Activated T-helper 2 cell treated with anti-CD3 and anti-CD28 coated beads, Interferon-gamma antibody, Interleukin-2, Interleukin-4, amounts not matched to agents 10 μg/mL and 5 μg/mL and 100 μg/mL, durations not matched to agents 14 hours and 24 hours and 36 hours (primary cell): ENCODE measurements at regions not wholly inside any gene's neighbourhood (a gene's known extent, or its start where the extent isn't known, plus 50 kb on each side); places are given as distances from the start of the nearest gene placed in this dataset.

Experiments
- DNase-seq: peaks from one replicate; pipeline ENCODE4 v3.0.0; 2021; ENCODE audit warnings: low spot score
- H3K27ac Mint-ChIP-seq: one replicate; pipeline ENCODE4 v1.8.0; 2021; ENCODE audit warnings: mixed read lengths
- H3K27me3 Mint-ChIP-seq: one replicate; pipeline ENCODE4 v1.8.0; 2021; ENCODE audit warnings: low read depth, mixed read lengths
- H3K36me3 Mint-ChIP-seq: one replicate; pipeline ENCODE4 v1.8.0; 2021; ENCODE audit warnings: low read depth, mixed read lengths
- H3K4me1 Mint-ChIP-seq: one replicate; pipeline ENCODE4 v1.8.0; 2021; ENCODE audit warnings: low read depth, mixed read lengths
- H3K4me3 Mint-ChIP-seq: one replicate; pipeline ENCODE4 v1.8.0; 2021; ENCODE audit warnings: low read depth, mild to moderate bottlenecking, moderate library complexity, mixed read lengths
- H3K9me3 Mint-ChIP-seq: one replicate; pipeline ENCODE4 v1.8.0; 2021; ENCODE audit warnings: mixed read lengths
- intact Hi-C: fragments of 100-400 bp; cut with micrococcal nuclease; formaldehyde crosslinking; loops from one replicate; pipeline ENCODE4 v1.15.1; 2023

DNA sequence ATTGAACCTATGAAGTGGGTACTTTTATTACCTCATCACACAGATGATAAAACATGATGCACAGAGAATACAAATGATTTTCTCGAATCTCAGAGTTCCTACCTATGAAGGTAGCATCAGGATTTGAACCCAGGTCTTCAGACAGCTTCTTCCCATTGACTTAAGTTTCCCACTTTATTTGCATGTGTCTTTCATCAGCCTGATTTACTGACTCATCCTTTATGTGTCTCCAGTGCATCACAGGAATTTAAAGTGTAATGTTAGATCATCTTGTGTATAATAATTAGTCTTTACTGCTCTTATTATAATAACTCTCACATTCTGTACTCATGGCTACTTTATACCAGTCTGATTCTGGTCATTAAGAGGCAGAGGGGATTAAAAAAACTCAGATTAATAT lies 449.4 kb upstream of the SUCLG2 start:
- Mint-ChIP-seq H3K36me3 (no peaks in the 10 kb centered on the region), H3K4me1 (no peaks in the 10 kb centered on the region), H3K9me3 (no peaks in the 10 kb centered on the region), H3K27ac (no peak overlapping the region), H3K4me3 (no peak overlapping the region), H3K27me3 (no peaks in the 10 kb centered on the region)
- intact Hi-C loops: no loop called here
- no peak for DNase-seq

DNA sequence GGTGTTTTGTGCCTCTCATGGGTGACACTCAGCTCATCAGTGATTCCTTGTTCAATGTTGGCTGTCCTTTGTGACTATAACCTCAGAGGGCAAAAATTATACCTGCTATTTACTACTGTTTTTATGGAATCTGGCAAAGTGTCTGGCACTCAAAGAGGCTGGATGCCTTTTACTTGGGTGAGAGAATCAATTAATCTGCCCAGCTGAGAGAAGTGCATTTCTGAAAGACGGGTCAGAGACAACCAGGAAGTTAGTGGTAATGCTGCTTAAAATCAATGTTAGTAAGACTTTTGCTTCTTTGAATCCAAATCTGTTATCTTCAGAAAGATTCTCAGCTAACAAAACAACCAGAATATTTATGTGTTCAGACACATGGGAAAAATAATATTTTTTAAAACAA lies 436.2 kb upstream of the SUCLG2 start:
- Mint-ChIP-seq H3K36me3 (no peaks in the 10 kb centered on the region), H3K27me3 (no peaks in the 10 kb centered on the region), H3K4me3 (no peak overlapping the region), H3K9me3 (no peaks in the 10 kb centered on the region), H3K27ac (no peak overlapping the region), H3K4me1 (peaks cover 8% of the 10 kb centered on the region)
- DNase-seq: no peak
- intact Hi-C loops: no loop called here

DNA sequence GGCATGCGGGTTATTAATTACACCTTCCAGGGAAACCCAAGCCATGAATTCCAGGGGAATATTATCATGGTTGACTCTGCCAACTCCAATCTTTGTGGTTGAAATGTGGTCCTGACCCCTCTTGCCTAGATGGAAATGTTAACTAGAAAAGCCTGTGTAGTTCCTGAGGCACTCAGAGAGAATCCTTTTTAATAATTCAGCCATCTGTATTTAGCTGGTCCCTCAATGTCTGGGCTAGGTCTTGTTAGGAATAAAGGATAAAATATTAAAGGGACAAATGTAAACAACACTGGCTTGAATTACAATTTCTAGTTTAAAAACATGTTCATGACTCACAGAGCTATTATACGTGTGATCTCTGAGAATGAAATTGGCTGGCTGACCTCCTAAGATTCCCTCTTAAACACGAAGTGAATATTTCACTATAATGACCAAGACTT lies 435.2 kb upstream of the SUCLG2 start:
- Mint-ChIP-seq H3K9me3 (no peaks in the 10 kb centered on the region), H3K27me3 (no peaks in the 10 kb centered on the region), H3K4me3 (no peak overlapping the region), H3K27ac (no peak overlapping the region), H3K36me3 (no peaks in the 10 kb centered on the region), H3K4me1 (peaks cover 8% of the 10 kb centered on the region)
- intact Hi-C loops: no loop called here
- no peak for DNase-seq

DNA sequence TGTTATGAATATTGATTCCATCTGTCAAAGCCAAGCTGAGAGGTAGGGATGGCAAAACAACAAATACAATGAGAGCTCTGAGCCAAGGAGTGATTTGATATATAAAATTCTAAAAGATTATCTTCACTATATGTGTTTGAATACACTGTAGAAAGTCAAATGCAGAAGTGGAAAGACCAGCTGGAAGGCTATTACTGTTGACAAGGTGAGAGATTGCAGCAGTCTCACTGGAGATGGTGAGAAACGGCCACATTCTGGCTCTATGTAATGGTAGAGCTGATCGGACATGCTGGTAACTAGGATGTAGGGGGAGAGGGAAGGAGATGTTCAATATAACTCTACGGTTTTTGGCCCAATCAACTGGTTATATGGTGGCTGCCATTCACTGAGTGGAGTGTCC lies 434.2 kb upstream of the SUCLG2 start:
- Mint-ChIP-seq H3K27me3 (no peaks in the 10 kb centered on the region), H3K36me3 (no peaks in the 10 kb centered on the region), H3K4me1 (peaks cover 8% of the 10 kb centered on the region), H3K4me3 (no peak overlapping the region), H3K9me3 (no peaks in the 10 kb centered on the region), H3K27ac (no peak overlapping the region)
- intact Hi-C loops: no loop called here
- no peak for DNase-seq

DNA sequence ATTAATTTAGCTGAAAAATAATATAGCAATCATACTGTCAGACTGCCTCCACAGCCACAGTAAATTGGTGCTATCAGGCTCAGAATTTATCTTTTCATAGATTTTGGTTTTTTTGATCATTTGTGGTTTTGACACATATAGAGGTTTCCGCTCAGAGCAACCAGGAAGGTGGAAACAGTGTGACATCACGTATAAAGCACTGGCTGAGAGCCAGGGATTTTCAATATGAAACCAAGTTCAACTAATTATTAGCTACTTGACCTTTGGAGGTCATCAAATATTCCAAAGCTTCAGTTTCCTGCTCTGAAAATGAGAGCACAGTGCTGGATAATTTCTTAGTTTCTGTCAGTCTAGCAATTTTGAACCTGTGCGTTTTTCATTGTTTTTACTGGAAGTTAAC lies 433.8 kb upstream of the SUCLG2 start:
- Mint-ChIP-seq H3K27ac (no peak overlapping the region), H3K4me1 (peaks cover 8% of the 10 kb centered on the region), H3K36me3 (no peaks in the 10 kb centered on the region), H3K9me3 (no peaks in the 10 kb centered on the region), H3K27me3 (no peaks in the 10 kb centered on the region), H3K4me3 (no peak overlapping the region)
- intact Hi-C loops: no loop called here
- DNase-seq: peak; percentile 9

DNA sequence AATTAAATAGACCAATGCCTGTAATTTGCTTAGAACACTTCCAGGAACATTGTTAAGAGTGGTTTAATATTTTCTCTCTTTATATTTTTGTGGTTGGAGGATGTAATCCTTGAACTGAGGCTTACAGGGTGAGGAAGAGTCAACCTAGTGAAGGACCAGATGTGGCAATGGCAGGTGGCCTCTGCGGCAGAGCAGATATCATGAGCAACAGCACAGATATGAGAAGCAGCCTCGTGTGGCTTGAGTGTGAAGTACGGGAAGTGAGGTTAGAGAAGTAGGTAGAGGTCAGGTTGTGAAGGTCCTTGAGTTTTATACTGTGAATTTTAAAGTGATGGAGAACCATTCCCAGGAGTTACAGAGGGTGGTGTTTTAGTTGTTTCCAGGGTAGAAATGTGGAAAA lies 417.6 kb upstream of the SUCLG2 start:
- Mint-ChIP-seq H3K9me3 (peaks cover 23% of the 10 kb centered on the region), H3K27me3 (no peaks in the 10 kb centered on the region), H3K36me3 (no peaks in the 10 kb centered on the region), H3K4me1 (no peaks in the 10 kb centered on the region), H3K4me3 (no peak overlapping the region), H3K27ac (no peak overlapping the region)
- intact Hi-C loops: no loop called here
- DNase-seq: no peak

DNA sequence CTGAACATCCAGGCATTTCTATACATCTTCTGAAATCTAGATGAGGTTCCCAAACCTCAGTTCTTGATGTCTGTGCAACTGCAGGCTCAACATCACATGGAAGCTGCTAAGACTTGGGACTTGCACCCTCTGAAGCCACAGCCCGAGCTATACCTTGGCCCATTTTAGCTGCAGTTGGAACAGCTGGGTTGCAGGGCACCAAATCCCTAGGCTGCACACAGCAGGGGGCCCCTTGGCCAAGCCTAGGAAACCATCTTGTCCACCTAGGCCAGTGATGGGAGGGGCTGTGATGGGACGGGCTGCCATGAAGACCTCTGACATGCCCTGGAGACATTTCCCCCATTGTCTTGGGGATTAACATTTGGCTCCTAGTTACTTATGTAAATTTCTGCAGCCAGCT lies 415.8 kb upstream of the SUCLG2 start:
- no peak overlapping the region for H3K4me3 Mint-ChIP-seq
- H3K27me3 Mint-ChIP-seq: no peaks in the 10 kb centered on the region
- no peaks in the 10 kb centered on the region for H3K36me3 Mint-ChIP-seq
- no peak for DNase-seq
- H3K4me1 Mint-ChIP-seq: no peaks in the 10 kb centered on the region
- H3K27ac Mint-ChIP-seq: no peak overlapping the region
- intact Hi-C loops: no loop called here
- H3K9me3 Mint-ChIP-seq: peaks cover 23% of the 10 kb centered on the region

DNA sequence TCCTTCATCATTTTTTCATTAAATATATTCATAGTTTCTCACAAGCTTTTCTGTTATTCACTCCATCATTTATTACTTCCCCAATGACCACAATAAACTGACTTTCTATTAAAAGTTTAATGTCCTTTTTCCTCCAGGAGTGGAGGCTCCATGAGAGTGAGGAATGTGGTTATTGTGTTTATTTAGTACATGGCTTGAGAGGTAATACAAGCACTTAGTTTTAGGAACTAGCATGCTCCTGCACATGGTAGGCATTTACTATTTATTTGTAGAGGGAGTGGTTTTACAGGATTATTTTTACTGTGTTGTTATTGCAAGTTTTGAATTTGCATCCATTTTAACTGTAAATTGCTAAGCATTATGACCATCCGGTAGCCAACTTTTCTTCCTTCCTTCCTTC lies 412.9 kb upstream of the SUCLG2 start:
- DNase-seq: no peak
- Mint-ChIP-seq H3K4me1 (no peaks in the 10 kb centered on the region), H3K36me3 (no peaks in the 10 kb centered on the region), H3K27me3 (no peaks in the 10 kb centered on the region), H3K4me3 (no peak overlapping the region), H3K9me3 (peaks cover 17% of the 10 kb centered on the region), H3K27ac (no peak overlapping the region)
- intact Hi-C loops: no loop called here

DNA sequence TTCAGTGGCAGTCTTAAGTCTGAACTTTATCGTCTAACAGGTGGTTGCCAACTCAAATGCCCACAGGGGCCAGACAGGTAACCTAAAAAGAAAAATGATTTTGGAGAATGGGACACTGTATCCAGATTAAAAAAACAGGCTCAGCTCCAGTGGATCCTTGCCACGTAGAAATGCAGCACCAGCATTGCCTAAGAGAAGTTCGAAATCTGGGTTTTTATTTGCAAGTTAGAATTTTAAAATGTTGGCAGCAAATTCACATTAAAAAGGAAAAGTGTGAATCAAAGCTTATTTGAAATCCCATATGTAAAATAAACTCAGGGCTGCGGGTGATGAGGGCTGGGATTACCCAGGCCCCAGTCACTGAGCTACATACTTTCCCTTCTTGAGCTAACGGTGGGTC lies 408.5 kb upstream of the SUCLG2 start:
- H3K27ac Mint-ChIP-seq: no peak overlapping the region

DNA sequence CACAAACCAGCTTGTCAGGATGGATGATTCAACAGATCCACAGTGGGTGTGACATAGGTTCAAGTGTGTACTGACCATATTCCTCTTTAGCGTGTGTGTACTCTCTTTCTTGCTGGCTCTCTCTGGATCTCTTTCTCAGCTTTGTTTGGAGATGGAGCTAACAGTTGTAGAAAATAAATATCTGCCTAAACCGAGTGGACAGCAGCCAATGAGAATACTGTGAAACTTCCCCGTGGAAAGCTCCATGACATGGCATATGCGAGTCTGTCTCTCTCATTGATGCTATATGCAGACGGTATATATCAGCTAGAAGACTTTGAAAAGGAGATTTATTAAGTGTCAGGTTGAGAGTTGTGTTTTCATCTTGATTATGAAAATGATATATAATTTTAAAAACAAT lies 406.5 kb upstream of the SUCLG2 start:
- Mint-ChIP-seq H3K4me3 (no peak overlapping the region), H3K27me3 (no peaks in the 10 kb centered on the region), H3K4me1 (peaks cover 16% of the 10 kb centered on the region), H3K27ac (no peak overlapping the region), H3K9me3 (peaks cover 12% of the 10 kb centered on the region), H3K36me3 (no peaks in the 10 kb centered on the region)
- intact Hi-C loops: no loop called here
- DNase-seq: no peak

More for the DNA sequence above, 408.5 kb upstream of the SUCLG2 start:
- intact Hi-C loops: no loop called here
- H3K9me3 Mint-ChIP-seq: peaks cover 6% of the 10 kb centered on the region
- H3K4me3 Mint-ChIP-seq: no peak overlapping the region
- no peaks in the 10 kb centered on the region for H3K27me3 Mint-ChIP-seq
- DNase-seq: no peak
- no peaks in the 10 kb centered on the region for H3K36me3 Mint-ChIP-seq
- peaks cover 7% of the 10 kb centered on the region for H3K4me1 Mint-ChIP-seq

DNA sequence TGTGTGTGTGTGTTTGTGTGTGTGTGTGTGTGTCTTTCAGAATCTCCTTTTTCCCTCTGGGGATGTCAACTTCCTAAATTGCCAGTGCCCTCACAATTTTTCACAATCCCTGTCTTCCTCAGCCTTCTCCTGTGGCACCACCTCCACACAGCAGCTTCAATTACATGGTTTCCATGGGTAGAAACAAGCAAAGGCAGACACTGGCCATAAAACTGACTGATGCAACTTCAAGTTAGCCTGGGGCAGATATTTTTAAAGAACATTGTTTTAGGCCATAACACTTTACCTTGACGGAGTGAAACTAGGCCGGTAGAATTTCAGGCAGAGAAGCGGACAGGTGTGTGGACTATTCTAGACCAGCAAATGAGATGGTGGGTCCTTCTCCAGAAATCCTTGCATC lies 405.8 kb upstream of the SUCLG2 start:
- intact Hi-C loops: no loop called here
- H3K27ac Mint-ChIP-seq: no peak overlapping the region
- no peaks in the 10 kb centered on the region for H3K36me3 Mint-ChIP-seq
- no peak for DNase-seq
- no peak overlapping the region for H3K4me3 Mint-ChIP-seq
- H3K9me3 Mint-ChIP-seq: peaks cover 12% of the 10 kb centered on the region
- H3K27me3 Mint-ChIP-seq: no peaks in the 10 kb centered on the region
- peaks cover 16% of the 10 kb centered on the region for H3K4me1 Mint-ChIP-seq

DNA sequence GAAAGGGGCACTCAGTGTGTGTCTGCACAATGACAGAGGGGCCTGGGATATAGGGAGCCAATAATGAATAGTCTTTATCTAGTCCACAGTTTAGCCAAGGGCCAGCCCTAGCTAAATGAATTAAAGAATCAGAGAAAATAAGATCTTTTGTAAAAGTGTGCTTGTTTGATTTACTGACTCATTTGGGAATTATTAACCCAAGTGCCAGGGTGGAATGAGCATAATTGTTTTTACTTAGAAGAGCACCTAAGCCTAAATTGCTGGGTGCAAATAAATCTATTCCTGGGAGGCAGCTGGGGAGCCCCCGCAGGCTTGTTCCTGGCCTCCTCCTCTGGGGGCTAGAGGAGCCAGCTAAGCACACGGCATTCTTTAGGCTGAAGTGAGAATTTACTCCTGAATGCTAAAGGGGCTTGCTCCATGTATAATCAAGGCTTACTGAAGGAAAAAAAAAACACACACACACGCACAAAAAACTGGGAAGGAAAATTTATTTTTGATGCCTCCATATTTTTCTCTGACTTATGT lies 405.3 kb upstream of the SUCLG2 start:
- H3K9me3 Mint-ChIP-seq: peaks cover 12% of the 10 kb centered on the region
- intact Hi-C loops: no loop called here
- DNase-seq: no peak
- H3K27ac Mint-ChIP-seq: no peak overlapping the region
- H3K27me3 Mint-ChIP-seq: no peaks in the 10 kb centered on the region
- no peak overlapping the region for H3K4me3 Mint-ChIP-seq
- peaks cover 16% of the 10 kb centered on the region for H3K4me1 Mint-ChIP-seq
- no peaks in the 10 kb centered on the region for H3K36me3 Mint-ChIP-seq

DNA sequence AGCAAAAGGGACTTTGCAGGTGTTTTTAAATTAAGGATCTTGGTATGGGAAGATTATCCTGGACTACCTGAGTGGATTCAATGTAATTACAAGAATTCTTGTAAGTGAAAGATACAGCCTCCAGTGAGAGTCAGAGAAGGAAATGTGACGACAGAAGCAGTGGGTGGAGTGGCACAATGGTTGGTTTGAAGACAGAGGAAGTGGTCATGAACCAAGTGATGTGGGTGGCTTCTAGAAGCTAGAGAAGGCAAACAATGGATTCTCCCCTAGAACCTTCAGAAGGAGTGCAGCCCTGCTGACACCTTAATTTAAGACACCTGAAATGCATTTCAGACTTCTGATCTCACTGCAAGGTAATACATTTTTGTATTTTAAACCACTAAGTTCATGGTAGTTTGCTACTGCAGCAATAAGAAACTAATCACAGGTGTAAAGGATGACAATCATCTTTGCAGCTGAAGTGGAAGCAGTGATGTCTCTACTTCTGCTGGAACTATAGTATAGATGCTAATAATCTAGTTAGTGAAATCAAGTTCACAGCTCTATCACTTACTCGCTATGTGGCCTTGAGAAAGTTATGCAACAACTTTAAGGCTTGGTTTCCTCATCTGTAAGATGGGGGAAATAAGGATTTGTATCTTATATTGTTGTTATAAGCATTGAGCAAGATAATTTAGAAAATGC lies 403.4 kb upstream of the SUCLG2 start:
- intact Hi-C loops: no loop called here
- H3K27ac Mint-ChIP-seq: no peak overlapping the region
- no peaks in the 10 kb centered on the region for H3K27me3 Mint-ChIP-seq
- peak overlapping the region; percentile 26 for H3K4me3 Mint-ChIP-seq
- DNase-seq: peak; percentile 27
- peaks cover 16% of the 10 kb centered on the region for H3K4me1 Mint-ChIP-seq
- H3K36me3 Mint-ChIP-seq: no peaks in the 10 kb centered on the region
- peaks cover 12% of the 10 kb centered on the region for H3K9me3 Mint-ChIP-seq

DNA sequence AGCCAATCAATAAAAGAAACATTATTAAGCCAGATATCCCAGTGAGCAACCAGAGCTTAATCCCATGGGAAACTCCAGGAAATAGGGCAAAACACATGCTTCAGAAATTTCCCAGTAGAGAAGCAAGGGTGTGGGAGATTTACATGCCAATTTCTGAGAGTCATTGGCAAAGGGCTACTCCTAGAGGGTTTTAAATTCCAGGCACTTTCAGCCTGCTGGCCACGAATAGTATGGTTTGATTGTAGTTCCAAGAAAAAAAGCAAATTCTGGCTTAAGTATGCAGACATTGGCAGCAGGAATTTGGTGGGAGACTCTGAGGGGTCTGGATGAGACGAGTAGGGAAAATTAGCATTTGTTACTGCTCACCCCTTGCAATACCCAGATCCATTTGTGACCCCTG lies 402.1 kb upstream of the SUCLG2 start:
- DNase-seq: no peak
- Mint-ChIP-seq H3K4me3 (no peak overlapping the region), H3K27ac (no peak overlapping the region), H3K27me3 (no peaks in the 10 kb centered on the region), H3K4me1 (peaks cover 16% of the 10 kb centered on the region), H3K36me3 (no peaks in the 10 kb centered on the region), H3K9me3 (peaks cover 12% of the 10 kb centered on the region)
- intact Hi-C loops: no loop called here
